Stimulated activated CD8-positive, alpha-beta memory T cell treated with anti-CD3 and anti-CD28 coated beads, Interleukin-7, amount 100 ng/mL, for 48 hours (primary cell): ENCODE measurements at regions not wholly inside any gene's neighbourhood (a gene's known extent, or its start where the extent isn't known, plus 50 kb on each side); places are given as distances from the start of the nearest gene placed in this dataset.

Experiments
- DNase-seq, 2 donors: peaks; one replicate each; pipeline ENCODE4 v3.0.0-alpha.2; 2020; ENCODE audit warnings: low read depth in 1 of 2; ENCODE audit errors: extremely low read depth in 1 of 2

DNA sequence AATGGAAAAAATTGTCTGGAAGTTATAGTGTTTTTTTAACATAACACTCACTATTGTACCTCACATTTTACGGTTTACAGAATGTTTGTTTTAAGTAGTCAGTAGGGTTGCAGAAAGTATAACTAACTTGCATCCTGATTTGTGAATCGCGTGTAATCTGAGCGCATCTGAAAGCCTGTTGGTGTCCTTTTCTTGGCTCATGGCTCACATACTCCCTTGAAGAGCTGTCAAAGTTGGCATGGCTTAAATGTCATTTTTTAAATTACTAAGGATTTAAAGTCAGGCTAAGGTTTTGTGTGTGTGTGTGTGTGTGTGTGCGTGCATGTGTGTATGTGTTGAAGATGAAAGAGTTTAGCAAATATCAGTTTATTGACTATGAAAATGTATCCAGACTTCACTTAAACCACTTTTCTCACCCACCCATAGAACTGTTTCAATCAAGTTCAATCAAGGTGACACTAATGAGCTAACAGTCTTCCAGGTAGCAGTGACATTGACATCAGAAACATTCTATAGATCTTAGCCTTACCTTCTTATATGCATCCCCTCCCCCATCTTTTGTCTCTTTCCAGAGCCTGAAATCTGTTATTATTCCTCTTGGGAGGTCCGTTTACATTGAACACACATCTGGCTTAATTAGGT, 480.4 kb upstream of the SGCG start:
- DNase-seq = no peak

GRCh38 chr13:22703601-22704209, 477.1 kb upstream of the SGCG start:
- DNase-seq = no peak

GRCh38 chr13:22707946-22708345, 472.8 kb upstream of the SGCG start:
- DNase-seq = no peak

DNA sequence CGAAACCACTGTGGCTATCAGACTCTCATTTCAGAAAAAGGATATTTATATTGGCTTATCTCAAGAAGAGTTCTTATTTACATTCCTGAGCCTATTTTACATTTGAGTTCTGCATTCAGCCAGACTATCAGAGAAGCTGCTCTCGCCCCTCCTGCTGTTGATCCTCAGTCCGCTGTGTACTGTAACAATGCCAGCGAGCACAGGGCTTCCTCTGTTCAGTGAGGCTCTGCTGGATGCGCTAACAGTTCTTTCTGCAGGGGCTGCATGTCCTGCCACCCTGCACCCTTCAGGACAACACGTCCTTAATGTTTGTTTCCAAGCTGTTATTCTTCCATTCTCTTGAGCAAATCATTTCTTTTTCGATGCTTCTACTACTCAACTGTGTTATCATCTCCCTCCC, 463.7 kb upstream of the SGCG start:
- DNase-seq = no peak

DNA sequence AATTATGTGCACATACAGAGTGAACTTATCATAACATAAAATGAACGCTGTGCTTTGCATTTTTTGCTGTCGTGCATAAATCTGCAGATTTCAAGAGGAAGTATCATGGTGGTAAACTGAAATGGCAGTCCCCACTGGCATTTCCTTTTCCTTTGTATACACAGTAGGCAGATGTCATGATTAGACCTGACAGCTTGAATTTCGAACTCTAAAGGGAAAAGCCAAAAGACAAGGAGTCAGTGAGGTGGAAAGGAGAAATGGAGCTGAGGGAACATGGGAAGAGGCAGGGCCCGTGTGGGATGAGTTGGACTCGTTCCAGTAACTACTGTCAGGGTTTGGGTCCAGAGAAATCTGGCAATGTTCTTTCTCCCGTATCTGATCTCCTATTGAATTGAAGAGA, 454.1 kb upstream of the SGCG start:
- DNase-seq = no peak

DNA sequence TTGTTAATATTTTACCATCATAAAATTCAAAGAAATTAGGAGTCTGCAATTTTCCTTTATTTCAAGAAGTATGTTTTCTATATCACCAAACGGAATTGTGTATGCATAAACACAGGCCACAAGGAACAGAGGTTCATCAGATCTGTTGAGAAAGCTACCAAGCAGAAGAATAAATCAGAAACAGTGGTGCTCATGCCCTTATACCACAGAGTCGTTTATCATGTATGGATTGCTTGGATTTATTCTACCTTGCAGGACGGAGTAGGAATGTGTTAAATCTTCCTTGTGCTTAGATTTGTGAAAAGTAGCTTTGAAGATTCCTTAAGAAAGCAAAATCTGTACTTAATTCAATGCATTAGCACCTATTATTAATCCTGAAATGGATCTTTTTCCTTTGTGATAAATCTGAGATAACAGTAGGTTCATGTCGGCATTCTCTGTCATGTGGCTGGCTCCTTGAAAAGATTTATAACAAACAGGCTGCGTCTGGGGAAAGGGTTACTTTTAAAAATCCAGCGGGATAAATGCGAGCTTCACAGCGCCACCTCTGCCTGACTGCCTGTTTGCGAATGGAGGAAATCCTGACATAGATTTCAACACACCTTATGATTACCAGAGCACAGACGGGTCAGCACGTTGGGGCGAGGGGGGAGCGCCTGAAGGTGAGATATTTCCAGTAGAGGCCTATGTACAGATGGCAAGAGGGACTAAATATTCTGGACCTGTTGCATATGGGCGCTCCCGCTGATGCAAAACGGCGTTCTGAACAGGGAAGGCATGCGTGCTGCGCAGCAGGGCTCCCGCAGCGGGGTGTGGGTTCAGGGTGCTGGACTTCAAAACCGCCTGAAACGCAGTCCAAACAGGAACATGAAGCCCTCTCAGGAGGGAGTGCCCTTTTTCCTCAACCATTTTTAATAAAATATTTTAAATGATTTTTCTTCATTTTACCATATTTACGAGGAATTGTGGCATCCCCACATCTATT, 445.5 kb upstream of the SGCG start:
- no peak for DNase-seq

DNA sequence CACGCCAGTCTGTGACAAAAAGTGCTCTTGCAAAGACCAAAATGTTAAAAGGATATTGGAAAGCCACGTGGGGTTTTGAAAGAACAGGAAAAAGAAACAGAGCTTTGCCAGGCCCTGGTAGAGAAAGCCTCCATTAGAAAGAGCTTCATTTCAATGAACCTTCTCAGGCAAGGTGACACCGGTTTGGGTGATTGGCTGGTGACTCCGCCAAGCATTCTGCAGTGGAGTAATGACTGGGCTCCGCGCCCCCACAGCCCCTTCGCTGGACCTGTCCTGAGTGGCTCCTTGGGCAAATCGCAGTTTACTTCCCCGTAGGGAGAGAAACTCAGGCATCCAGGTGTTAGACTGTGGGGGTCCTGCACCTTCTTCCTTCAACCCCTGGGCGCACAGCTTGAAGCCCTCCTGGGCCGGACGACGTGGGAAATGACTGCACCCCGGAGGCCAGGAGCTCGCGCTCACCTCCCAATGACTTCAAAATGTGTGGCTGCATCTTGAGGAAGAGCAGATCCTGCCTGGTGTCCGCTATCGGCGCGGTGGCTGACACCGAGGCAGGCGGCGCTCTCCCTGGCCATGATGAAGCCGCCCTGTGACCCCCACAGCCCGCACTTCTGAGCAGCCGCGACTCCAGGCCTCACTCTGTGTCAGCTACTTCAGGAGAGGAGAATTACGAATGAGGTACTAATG, 444.6 kb upstream of the SGCG start:
- DNase-seq = no peak

GRCh38 chr13:22736768-22737092, 444.0 kb upstream of the SGCG start:
- DNase-seq = no peak

DNA sequence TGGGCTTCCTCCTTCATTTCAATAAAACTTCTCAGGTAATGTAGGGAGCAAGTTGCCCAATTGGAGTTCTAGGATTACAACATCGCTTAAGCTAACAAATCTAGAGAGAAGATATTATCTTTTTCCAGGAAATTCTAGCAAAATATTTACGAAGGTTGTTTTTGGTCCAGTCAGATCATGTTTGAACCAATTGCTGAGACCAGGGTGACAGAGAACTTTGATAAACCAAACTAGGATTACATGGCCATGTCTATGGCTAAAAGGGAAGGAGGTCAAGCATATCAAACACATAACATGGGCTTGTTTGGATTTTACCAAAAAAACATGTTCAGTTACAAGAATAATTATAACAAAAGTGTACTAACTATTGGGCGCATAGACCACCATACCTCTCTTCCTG, 442.4 kb upstream of the SGCG start:
- DNase-seq = no peak

- DNase-seq = no peak
These were observed 440.5 kb upstream of the SGCG start for GRCh38 chr13:22740264-22740663.

DNA sequence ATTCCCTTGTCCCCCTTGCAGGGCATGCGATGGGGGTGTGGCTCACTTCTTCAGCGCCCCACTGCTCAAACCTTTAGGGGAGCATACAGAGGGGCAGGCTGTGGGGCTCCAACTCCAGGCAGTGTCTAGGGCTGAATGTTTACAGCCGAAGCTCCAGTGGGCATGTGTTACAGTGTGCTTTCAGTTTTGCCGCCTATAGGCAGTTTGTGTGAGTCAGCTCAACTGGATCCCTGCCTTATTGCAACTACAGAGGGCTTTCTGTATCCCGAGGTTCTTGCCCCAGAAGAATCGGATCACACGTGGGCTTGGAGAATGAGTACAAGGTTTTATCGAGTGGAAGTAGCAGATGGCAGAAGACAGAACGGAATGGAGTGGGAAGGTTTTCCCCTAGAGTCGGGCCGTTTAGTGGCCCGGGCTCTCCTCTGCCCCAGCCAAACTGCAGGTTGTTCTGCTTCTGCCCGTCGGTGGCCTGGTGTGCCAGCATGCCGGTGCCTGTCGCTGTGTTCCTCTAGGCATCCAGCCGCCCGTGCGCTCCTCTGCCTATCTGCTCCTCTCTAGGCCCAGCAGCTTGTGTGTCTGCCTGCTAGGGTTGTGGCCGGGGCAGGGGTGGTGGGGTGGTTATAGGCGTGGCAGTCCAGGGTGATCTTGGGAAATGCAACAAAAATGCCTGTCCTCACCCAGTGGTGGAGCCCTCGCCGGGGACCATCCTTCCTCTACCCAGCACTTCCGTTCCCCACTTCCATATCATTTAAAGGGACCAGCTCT, 435.9 kb upstream of the SGCG start:
- no peak for DNase-seq

DNA sequence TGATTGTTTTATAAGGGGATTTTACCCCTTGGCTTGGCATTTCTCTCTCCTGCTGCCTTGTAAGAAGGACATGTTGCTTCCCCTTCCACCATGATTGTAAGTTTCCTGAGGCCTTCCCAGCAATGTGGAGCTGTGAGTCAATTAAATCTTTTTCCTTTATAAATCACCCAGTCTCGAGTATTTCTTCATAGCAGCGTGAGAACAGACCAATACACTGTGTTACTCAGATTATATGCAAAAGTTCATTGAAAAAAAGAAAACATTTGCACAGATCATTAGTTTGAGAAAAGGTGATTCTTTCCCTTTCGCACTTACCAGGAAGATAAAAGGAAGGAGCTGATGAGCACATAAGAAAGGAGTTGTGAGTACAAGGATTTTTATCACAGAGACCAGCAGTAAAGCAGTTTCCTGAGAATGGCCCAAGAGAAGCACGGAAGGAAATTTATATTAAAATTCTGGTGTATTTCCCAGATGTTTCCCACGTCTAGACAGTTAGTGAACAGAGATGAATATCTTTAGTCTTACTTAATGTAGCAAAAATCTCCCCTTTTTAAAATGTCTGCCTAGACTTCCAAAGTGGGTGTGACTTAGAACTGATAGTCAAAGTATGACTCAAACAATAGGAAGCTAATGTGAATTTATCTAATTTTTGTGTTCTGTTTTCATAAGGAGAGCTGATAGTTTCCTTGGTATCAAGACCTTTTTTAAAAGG, 431.8 kb upstream of the SGCG start:
- no peak for DNase-seq

DNA sequence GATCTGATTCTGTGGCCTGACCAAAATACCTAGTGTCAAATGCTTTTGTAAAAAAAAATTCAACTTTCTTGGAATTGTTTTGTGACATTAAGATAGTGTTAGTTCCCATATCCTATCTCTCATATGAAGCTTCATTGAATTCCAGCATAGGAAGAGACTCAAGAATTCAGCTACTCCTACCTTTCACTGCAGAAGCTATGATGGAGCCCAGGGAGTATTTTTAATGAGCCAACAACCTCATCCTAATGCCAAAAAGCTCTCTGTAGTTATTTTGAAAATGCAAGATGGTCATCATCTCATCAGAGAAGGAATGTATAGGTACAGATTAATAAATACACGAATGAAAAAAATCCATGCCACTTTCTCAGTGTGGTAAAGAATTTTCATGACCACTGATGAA, 431.2 kb upstream of the SGCG start:
- no peak for DNase-seq

DNA sequence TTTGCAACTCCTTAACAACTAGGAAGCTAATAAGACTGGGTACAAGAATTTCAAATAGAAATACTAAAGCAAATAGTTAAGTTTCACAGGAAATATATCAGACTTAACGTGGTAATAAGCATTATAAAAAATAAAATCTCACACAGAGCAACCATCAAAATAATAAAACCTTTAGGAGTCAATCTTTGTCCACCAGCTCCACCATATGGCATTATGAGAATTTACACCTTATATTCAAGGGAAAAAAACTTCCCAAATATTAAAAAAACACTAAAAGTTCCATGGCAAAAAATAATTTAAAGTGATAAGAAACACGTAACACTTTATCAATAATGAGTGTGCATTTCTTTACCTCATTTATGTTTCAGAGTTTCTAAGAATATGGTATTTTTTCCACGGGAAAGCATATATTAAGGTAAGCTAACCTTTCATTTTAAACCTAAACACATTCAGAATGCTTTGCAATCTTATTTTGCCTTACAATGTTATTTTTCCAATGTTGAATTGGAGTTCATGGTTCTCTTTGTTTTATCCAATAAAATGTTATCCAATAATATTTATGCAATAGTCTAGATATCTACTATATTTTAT, 423.2 kb upstream of the SGCG start:
- no peak for DNase-seq

GRCh38 chr13:22758245-22758644, 422.5 kb upstream of the SGCG start:
- no peak for DNase-seq

- DNase-seq = no peak
These were observed 419.1 kb upstream of the SGCG start for GRCh38 chr13:22761709-22762108.

GRCh38 chr13:22765547-22765946, 415.2 kb upstream of the SGCG start:
- DNase-seq = no peak

- no peak for DNase-seq
These were observed 409.9 kb upstream of the SGCG start for GRCh38 chr13:22770891-22771290.

GRCh38 chr13:22773465-22773864, 407.3 kb upstream of the SGCG start:
- no peak for DNase-seq
